SH-SY5Y (cell line): ENCODE measurements at regions not wholly inside any gene's neighbourhood (a gene's known extent, or its start where the extent isn't known, plus 50 kb on each side); places are given as distances from the start of the nearest gene placed in this dataset.

Source experiments
- GATA2 ChIP-seq: IDR thresholded peaks from 2 replicates; pipeline ENCODE4 v1.6.1; 2011; ENCODE audit warnings: mild to moderate bottlenecking, low read depth, low read length
- GATA3 ChIP-seq: IDR thresholded peaks from 2 replicates; pipeline ENCODE4 v1.6.1; 2011; ENCODE audit warnings: low read depth, mild to moderate bottlenecking, low read length, moderate library complexity

GRCh38 chr14:26995301-26995700 lies 397.5 kb upstream of the NOVA1 start:
- TF ChIP-seq GATA2 (no peak), GATA3 (no peak)
